HG03520 (cell line): ENCODE measurements at regions not wholly inside any gene's neighbourhood (a gene's known extent, or its start where the extent isn't known, plus 50 kb on each side); places are given as distances from the start of the nearest gene placed in this dataset.

ENCODE experiments used
- ATAC-seq: cut with Tn5 transposase; IDR thresholded peaks from one replicate; pipeline ENCODE4 v1.9.1; 2021; ENCODE audit warnings: mild to moderate bottlenecking, moderate library complexity; ENCODE audit not compliant: unreplicated experiment

GRCh38 chr10:92747066-92747465 is 57.3 kb downstream of the HHEX start:
- ATAC-seq = no peak

- ATAC-seq = no peak
Observed at GRCh38 chr10:92747600-92747999, 57.8 kb downstream of the HHEX start.

GRCh38 chr10:92750791-92751533 is 61.2 kb downstream of the HHEX start:
- ATAC-seq = no peak

GRCh38 chr10:92751534-92751811 is 61.7 kb downstream of the HHEX start:
- no peak for ATAC-seq

- no peak for ATAC-seq
Observed at GRCh38 chr10:92751827-92752226, 62.1 kb downstream of the HHEX start.

GRCh38 chr10:92753865-92754264 is 64.1 kb downstream of the HHEX start:
- no peak for ATAC-seq

GRCh38 chr10:92755725-92756124 is 66.0 kb downstream of the HHEX start:
- no peak for ATAC-seq

- peak; percentile 76 for ATAC-seq
Observed at GRCh38 chr10:92756201-92757065, 66.7 kb downstream of the HHEX start.

GRCh38 chr10:92757066-92757710 is 67.4 kb downstream of the HHEX start:
- peak; percentile 57 for ATAC-seq

GRCh38 chr10:92757711-92758104 is 68.0 kb downstream of the HHEX start:
- ATAC-seq = no peak

- no peak for ATAC-seq
Observed at GRCh38 chr10:92758594-92758993, 68.8 kb downstream of the HHEX start.

GRCh38 chr10:92760609-92761008 is 70.9 kb downstream of the HHEX start:
- no peak for ATAC-seq

GRCh38 chr10:92761571-92761970 is 71.8 kb downstream of the HHEX start:
- no peak for ATAC-seq

- ATAC-seq = no peak
Observed at GRCh38 chr10:92763634-92764155, 73.9 kb downstream of the HHEX start.

- no peak for ATAC-seq
Observed at GRCh38 chr10:92766451-92766850, 76.7 kb downstream of the HHEX start.

GRCh38 chr10:92768104-92768503 is 78.3 kb downstream of the HHEX start:
- no peak for ATAC-seq

- no peak for ATAC-seq
Observed at GRCh38 chr10:92773776-92774175, 74.5 kb upstream of the EXOC6 start.

GRCh38 chr10:92778091-92778490 is 70.2 kb upstream of the EXOC6 start:
- no peak for ATAC-seq

GRCh38 chr10:92785118-92785517 is 63.2 kb upstream of the EXOC6 start:
- ATAC-seq = no peak

GRCh38 chr10:92787557-92788152 is 60.7 kb upstream of the EXOC6 start:
- ATAC-seq = no peak

- no peak for ATAC-seq
Observed at GRCh38 chr10:92789067-92789466, 59.3 kb upstream of the EXOC6 start.
